Endodermal cell (in vitro differentiated cells): ENCODE measurements at regions not wholly inside any gene's neighbourhood (a gene's known extent, or its start where the extent isn't known, plus 50 kb on each side); places are given as distances from the start of the nearest gene placed in this dataset.

ENCODE experiments used
- DNase-seq: peaks from one replicate; pipeline ENCODE4 v3.0.0-alpha.2; 2017
- H3K27ac ChIP-seq: 2 replicates; pipeline ENCODE4 v1.5.1; 2013; ENCODE audit warnings: mild to moderate bottlenecking, low read depth, low read length, moderate library complexity
- H3K27me3 ChIP-seq: 2 replicates; pipeline ENCODE4 v1.6.1; 2013; ENCODE audit warnings: mild to moderate bottlenecking, low read length, moderate library complexity; ENCODE audit not compliant: insufficient read depth, control insufficient read depth, poor library complexity, severe bottlenecking
- H3K36me3 ChIP-seq: 2 replicates; pipeline ENCODE4 v1.7.0; 2013; ENCODE audit warnings: mild to moderate bottlenecking, low read length, moderate library complexity; ENCODE audit not compliant: control insufficient read depth, insufficient read depth
- H3K4me1 ChIP-seq: one replicate; pipeline ENCODE4 v1.7.0; 2013; ENCODE audit warnings: low read length; ENCODE audit not compliant: control insufficient read depth, insufficient read depth
- H3K4me3 ChIP-seq: 2 replicates; pipeline ENCODE4 v1.5.1; 2013; ENCODE audit warnings: mild to moderate bottlenecking, low read length, moderate library complexity
- H3K9ac ChIP-seq: 2 replicates; pipeline ENCODE4 v1.6.1; 2013; ENCODE audit warnings: mild to moderate bottlenecking, low read length, moderate library complexity; ENCODE audit not compliant: poor library complexity, severe bottlenecking; ENCODE audit errors: extremely low read depth
- H3K9me3 ChIP-seq: 2 replicates; pipeline ENCODE4 v1.6.1; 2013; ENCODE audit warnings: mild to moderate bottlenecking, low read length, moderate library complexity; ENCODE audit not compliant: control insufficient read depth
- H3K27ac Mint-ChIP-seq: 2 replicates; pipeline ENCODE4 v1.8.0; 2020; ENCODE audit warnings: mixed read lengths
- H3K27me3 Mint-ChIP-seq: 2 replicates; pipeline ENCODE4 v1.8.0; 2021; ENCODE audit warnings: mild to moderate bottlenecking, mixed read lengths; ENCODE audit not compliant: insufficient read depth
- H3K36me3 Mint-ChIP-seq: 2 replicates; pipeline ENCODE4 v1.8.0; 2020; ENCODE audit warnings: low read depth, mixed read lengths
- H3K4me1 Mint-ChIP-seq: 2 replicates; pipeline ENCODE4 v1.8.0; 2020; ENCODE audit warnings: mixed read lengths
- H3K4me3 Mint-ChIP-seq: 2 replicates; pipeline ENCODE4 v1.8.0; 2020; ENCODE audit warnings: mild to moderate bottlenecking, moderate library complexity, mixed read lengths
- H3K9me3 Mint-ChIP-seq: 2 replicates; pipeline ENCODE4 v1.8.0; 2020; ENCODE audit warnings: mild to moderate bottlenecking, mixed read lengths
- WGBS, 2 experiments: methylation state at CpG; one replicate each; pipeline versions ENCODE4 v1.1.5 to v1.1.7; 2013; ENCODE audit warnings: missing lambda C conversion rate in 2 of 2, mixed read lengths in 1 of 2; ENCODE audit not compliant: insufficient coverage in 1 of 2, insufficient read length in 1 of 2; 5-methylcytosine and 5-hydroxymethylcytosine counted together
- TF ChIP-seq, protein P1 (sequence below): fragments of 200-600 bp; sonication (generic); conservative IDR thresholded peaks from 2 replicates; pipeline ENCODE4 v1.5.0; 2021; ENCODE audit warnings: antibody characterized with exemption, mild to moderate bottlenecking

GRCh38 chr20:52789716-52790115 lies 182.4 kb upstream of the TSHZ2 start:
- Mint-ChIP-seq H3K9me3 (no peaks in the 10 kb centered on the region), H3K4me1 (no peaks in the 10 kb centered on the region), H3K27ac (no peak overlapping the region), H3K4me3 (no peak overlapping the region), H3K27me3 (peaks cover 11% of the 10 kb centered on the region), H3K36me3 (no peaks in the 10 kb centered on the region)
- Histone ChIP-seq H3K36me3 (no peaks in the 10 kb centered on the region), H3K27ac (no peak overlapping the region), H3K4me3 (no peak overlapping the region), H3K9ac (no peak overlapping the region), H3K4me1 (no peaks in the 10 kb centered on the region), H3K27me3 (no peaks in the 10 kb centered on the region), H3K9me3 (no peaks in the 10 kb centered on the region)
- TF ChIP-seq, protein P1, sequence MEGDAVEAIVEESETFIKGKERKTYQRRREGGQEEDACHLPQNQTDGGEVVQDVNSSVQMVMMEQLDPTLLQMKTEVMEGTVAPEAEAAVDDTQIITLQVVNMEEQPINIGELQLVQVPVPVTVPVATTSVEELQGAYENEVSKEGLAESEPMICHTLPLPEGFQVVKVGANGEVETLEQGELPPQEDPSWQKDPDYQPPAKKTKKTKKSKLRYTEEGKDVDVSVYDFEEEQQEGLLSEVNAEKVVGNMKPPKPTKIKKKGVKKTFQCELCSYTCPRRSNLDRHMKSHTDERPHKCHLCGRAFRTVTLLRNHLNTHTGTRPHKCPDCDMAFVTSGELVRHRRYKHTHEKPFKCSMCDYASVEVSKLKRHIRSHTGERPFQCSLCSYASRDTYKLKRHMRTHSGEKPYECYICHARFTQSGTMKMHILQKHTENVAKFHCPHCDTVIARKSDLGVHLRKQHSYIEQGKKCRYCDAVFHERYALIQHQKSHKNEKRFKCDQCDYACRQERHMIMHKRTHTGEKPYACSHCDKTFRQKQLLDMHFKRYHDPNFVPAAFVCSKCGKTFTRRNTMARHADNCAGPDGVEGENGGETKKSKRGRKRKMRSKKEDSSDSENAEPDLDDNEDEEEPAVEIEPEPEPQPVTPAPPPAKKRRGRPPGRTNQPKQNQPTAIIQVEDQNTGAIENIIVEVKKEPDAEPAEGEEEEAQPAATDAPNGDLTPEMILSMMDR, result no peak
- no peak for DNase-seq
- WGBS, 2 experiments, result 93% methylated on average over 2 of the region's 2 CpGs; no CpG with 5 or more reads in 1 of the 2 experiments

- DNase-seq, result no peak
- TF ChIP-seq, protein P1, result no peak
- H3K27me3 Mint-ChIP-seq, result peaks cover 11% of the 10 kb centered on the region
- Histone ChIP-seq H3K27ac (no peak overlapping the region), H3K27me3 (no peaks in the 10 kb centered on the region), H3K9me3 (no peaks in the 10 kb centered on the region), H3K9ac (no peak overlapping the region), H3K4me3 (no peak overlapping the region), H3K4me1 (no peaks in the 10 kb centered on the region), H3K36me3 (no peaks in the 10 kb centered on the region)
- H3K4me3 Mint-ChIP-seq, result no peak overlapping the region
- H3K27ac Mint-ChIP-seq, result no peak overlapping the region
- WGBS, 2 experiments, result 80 to 90% methylated on average over 1 to 3 of the region's 3 CpGs
- no peaks in the 10 kb centered on the region for H3K36me3 Mint-ChIP-seq
- H3K4me1 Mint-ChIP-seq, result no peaks in the 10 kb centered on the region
- no peaks in the 10 kb centered on the region for H3K9me3 Mint-ChIP-seq
Measured at GRCh38 chr20:52787962-52788361, 184.2 kb upstream of the TSHZ2 start.

GRCh38 chr20:52787216-52787615 lies 184.9 kb upstream of the TSHZ2 start:
- no peaks in the 10 kb centered on the region for H3K27me3 ChIP-seq
- 79 to 85% methylated on average over 2 of the region's 3 CpGs for WGBS, 2 experiments

More at GRCh38 chr20:52787216-52787615, 184.9 kb upstream of the TSHZ2 start:
- Histone ChIP-seq H3K4me3 (no peak overlapping the region), H3K9me3 (no peaks in the 10 kb centered on the region), H3K36me3 (no peaks in the 10 kb centered on the region), H3K4me1 (no peaks in the 10 kb centered on the region), H3K9ac (no peak overlapping the region), H3K27ac (no peak overlapping the region)
- DNase-seq, result no peak
- H3K36me3 Mint-ChIP-seq, result no peaks in the 10 kb centered on the region
- TF ChIP-seq, protein P1, result no peak
- peaks cover 8% of the 10 kb centered on the region for H3K27me3 Mint-ChIP-seq
- no peak overlapping the region for H3K4me3 Mint-ChIP-seq
- no peaks in the 10 kb centered on the region for H3K4me1 Mint-ChIP-seq
- no peaks in the 10 kb centered on the region for H3K9me3 Mint-ChIP-seq
- H3K27ac Mint-ChIP-seq, result no peak overlapping the region
